Endothelial cell (in vitro differentiated cells): ENCODE measurements at regions not wholly inside any gene's neighbourhood (a gene's known extent, or its start where the extent isn't known, plus 50 kb on each side); places are given as distances from the start of the nearest gene placed in this dataset.

Source experiments
- DNase-seq: peaks from one replicate; pipeline ENCODE4 v3.0.0; 2021; ENCODE audit warnings: low spot score
- H3K27ac Mint-ChIP-seq: one replicate; pipeline ENCODE4 v1.8.0; 2021; ENCODE audit warnings: mixed read lengths, inconsistent platforms; ENCODE audit not compliant: unreplicated experiment
- H3K27me3 Mint-ChIP-seq: one replicate; pipeline ENCODE4 v1.8.0; 2021; ENCODE audit warnings: mild to moderate bottlenecking, moderate library complexity, mixed read lengths, inconsistent platforms; ENCODE audit not compliant: unreplicated experiment
- H3K36me3 Mint-ChIP-seq: one replicate; pipeline ENCODE4 v1.8.0; 2021; ENCODE audit warnings: mild to moderate bottlenecking, low read depth, mixed read lengths, inconsistent platforms; ENCODE audit not compliant: unreplicated experiment
- H3K4me1 Mint-ChIP-seq: one replicate; pipeline ENCODE4 v1.8.0; 2021; ENCODE audit warnings: mild to moderate bottlenecking, mixed read lengths, inconsistent platforms; ENCODE audit not compliant: unreplicated experiment
- H3K4me3 Mint-ChIP-seq: one replicate; pipeline ENCODE4 v1.8.0; 2021; ENCODE audit warnings: mild to moderate bottlenecking, mixed read lengths, inconsistent platforms; ENCODE audit not compliant: unreplicated experiment
- H3K9me3 Mint-ChIP-seq: one replicate; pipeline ENCODE4 v1.8.0; 2021; ENCODE audit warnings: mixed read lengths, inconsistent platforms; ENCODE audit not compliant: unreplicated experiment
- CTCF ChIP-seq: fragments of 200-600 bp; sonication (generic); IDR thresholded peaks from one replicate; pipeline ENCODE4 v1.5.0; 2021; ENCODE audit warnings: antibody characterized with exemption; ENCODE audit not compliant: unreplicated experiment

GRCh38 chr22:48309836-48310235 lies 1517.8 kb downstream of the BRD1 start:
- H3K4me3 Mint-ChIP-seq = no peak overlapping the region
- peaks cover 6% of the 10 kb centered on the region for H3K9me3 Mint-ChIP-seq
- no peak overlapping the region for H3K27ac Mint-ChIP-seq
- no peaks in the 10 kb centered on the region for H3K4me1 Mint-ChIP-seq
- DNase-seq = no peak
- H3K36me3 Mint-ChIP-seq = no peaks in the 10 kb centered on the region
- no peak for TF ChIP-seq CTCF
- H3K27me3 Mint-ChIP-seq = no peaks in the 10 kb centered on the region

GRCh38 chr22:48309115-48309705 lies 1518.5 kb downstream of the BRD1 start:
- TF ChIP-seq CTCF = no peak
- Mint-ChIP-seq H3K9me3 (peaks cover 6% of the 10 kb centered on the region), H3K27ac (no peak overlapping the region), H3K36me3 (no peaks in the 10 kb centered on the region), H3K4me3 (no peak overlapping the region), H3K4me1 (no peaks in the 10 kb centered on the region), H3K27me3 (no peaks in the 10 kb centered on the region)
- DNase-seq = no peak

GRCh38 chr22:48307931-48308330 lies 1519.7 kb downstream of the BRD1 start:
- Mint-ChIP-seq H3K9me3 (peaks cover 6% of the 10 kb centered on the region), H3K27ac (no peak overlapping the region), H3K27me3 (no peaks in the 10 kb centered on the region)

GRCh38 chr22:48306785-48307510 lies 1520.7 kb downstream of the BRD1 start:
- H3K9me3 Mint-ChIP-seq = peaks cover 3% of the 10 kb centered on the region
- no peak overlapping the region for H3K27ac Mint-ChIP-seq
- no peak for TF ChIP-seq CTCF
- H3K4me1 Mint-ChIP-seq = no peaks in the 10 kb centered on the region
- no peak for DNase-seq
- H3K27me3 Mint-ChIP-seq = no peaks in the 10 kb centered on the region
- no peaks in the 10 kb centered on the region for H3K36me3 Mint-ChIP-seq
- H3K4me3 Mint-ChIP-seq = no peak overlapping the region

More at GRCh38 chr22:48307931-48308330, 1519.7 kb downstream of the BRD1 start:
- no peak for TF ChIP-seq CTCF
- no peaks in the 10 kb centered on the region for H3K4me1 Mint-ChIP-seq
- no peaks in the 10 kb centered on the region for H3K36me3 Mint-ChIP-seq
- DNase-seq = no peak
- H3K4me3 Mint-ChIP-seq = no peak overlapping the region

GRCh38 chr22:48306284-48306683 lies 1521.4 kb downstream of the BRD1 start:
- Mint-ChIP-seq H3K4me1 (no peaks in the 10 kb centered on the region), H3K4me3 (no peak overlapping the region), H3K27ac (no peak overlapping the region), H3K36me3 (no peaks in the 10 kb centered on the region), H3K9me3 (no peaks in the 10 kb centered on the region), H3K27me3 (no peaks in the 10 kb centered on the region)
- no peak for TF ChIP-seq CTCF
- no peak for DNase-seq
